ENCODE measurements at regions not wholly inside any gene's neighbourhood (a gene's known extent, or its start where the extent isn't known, plus 50 kb on each side); places are given as distances from the start of the nearest gene placed in this dataset.
"Not testable (repeated sequence)": the region's sequence is repeated elsewhere in the genome, so short reads cannot be mapped to it uniquely, and the experiment has no call there.

GRCh38 chr2:16067037-16067406 lies 126.7 kb downstream of the MYCN start:
- TF ChIP-seq, protein P1, sequence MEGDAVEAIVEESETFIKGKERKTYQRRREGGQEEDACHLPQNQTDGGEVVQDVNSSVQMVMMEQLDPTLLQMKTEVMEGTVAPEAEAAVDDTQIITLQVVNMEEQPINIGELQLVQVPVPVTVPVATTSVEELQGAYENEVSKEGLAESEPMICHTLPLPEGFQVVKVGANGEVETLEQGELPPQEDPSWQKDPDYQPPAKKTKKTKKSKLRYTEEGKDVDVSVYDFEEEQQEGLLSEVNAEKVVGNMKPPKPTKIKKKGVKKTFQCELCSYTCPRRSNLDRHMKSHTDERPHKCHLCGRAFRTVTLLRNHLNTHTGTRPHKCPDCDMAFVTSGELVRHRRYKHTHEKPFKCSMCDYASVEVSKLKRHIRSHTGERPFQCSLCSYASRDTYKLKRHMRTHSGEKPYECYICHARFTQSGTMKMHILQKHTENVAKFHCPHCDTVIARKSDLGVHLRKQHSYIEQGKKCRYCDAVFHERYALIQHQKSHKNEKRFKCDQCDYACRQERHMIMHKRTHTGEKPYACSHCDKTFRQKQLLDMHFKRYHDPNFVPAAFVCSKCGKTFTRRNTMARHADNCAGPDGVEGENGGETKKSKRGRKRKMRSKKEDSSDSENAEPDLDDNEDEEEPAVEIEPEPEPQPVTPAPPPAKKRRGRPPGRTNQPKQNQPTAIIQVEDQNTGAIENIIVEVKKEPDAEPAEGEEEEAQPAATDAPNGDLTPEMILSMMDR (IDR thresholded peaks at IDR 0.05; ENCODE audit: low read depth, low read length, missing control alignments), result no peak
- no peaks in the 10 kb centered on the region for H3K27me3 ChIP-seq (replicated peaks)
- no peak overlapping the region for H3K4me3 ChIP-seq (ENCODE audit: low read depth, low read length)
- no peaks in the 10 kb centered on the region for H3K36me3 ChIP-seq (replicated peaks)
- in situ Hi-C loops (cut with HindIII; ENCODE audit: low pct_ligation_motif_present, low sequenced_read_pairs), result no loop called here
- no peak overlapping the region for H3K27ac ChIP-seq
- no peak for DNase-seq

DNA sequence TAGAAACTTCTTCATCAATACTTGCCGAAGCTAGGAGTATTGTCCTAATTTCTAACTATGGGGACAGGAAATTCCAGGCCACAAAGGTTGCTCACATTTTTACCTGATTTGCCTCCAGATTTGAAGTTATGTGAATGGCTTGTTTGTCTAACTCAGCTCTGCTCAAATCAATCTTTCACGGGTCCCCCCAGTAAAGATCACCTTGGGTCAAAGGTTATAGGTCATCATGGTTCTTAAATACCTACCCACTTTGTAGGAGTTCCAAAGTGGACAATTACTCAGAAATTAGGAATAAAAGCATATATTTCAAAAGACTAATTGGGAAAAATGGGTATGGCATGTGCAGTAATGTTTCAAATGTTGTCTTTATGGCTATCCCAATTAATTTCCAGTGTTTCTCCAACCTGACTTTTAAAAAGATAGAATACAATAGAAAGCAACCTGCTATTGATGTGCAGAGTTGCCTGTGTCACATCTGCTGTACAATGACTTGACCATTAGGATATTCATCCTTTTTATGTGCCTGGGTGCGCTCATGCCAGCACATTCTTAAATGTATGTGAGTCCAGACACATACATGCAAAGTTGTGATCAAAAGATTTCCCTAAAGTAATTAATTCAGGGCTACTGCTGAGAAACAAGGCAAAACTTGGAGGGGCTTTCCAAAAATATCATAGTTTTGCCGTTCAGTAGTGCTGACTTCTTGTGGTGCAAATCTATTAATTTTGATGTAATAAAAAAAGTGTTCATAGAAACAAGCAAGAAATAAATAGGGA lies 126.1 kb downstream of the MYCN start:
- Histone ChIP-seq H3K27me3 (replicated peaks) (no peaks in the 10 kb centered on the region), H3K27ac (no peak overlapping the region), H3K36me3 (replicated peaks) (no peaks in the 10 kb centered on the region), H3K4me3 (ENCODE audit: low read depth, low read length) (no peak overlapping the region)
- TF ChIP-seq, protein P1 (IDR thresholded peaks at IDR 0.05; ENCODE audit: low read depth, low read length, missing control alignments), result no peak
- in situ Hi-C loops (cut with HindIII; ENCODE audit: low pct_ligation_motif_present, low sequenced_read_pairs), result no loop called here
- DNase-seq, result no peak

DNA sequence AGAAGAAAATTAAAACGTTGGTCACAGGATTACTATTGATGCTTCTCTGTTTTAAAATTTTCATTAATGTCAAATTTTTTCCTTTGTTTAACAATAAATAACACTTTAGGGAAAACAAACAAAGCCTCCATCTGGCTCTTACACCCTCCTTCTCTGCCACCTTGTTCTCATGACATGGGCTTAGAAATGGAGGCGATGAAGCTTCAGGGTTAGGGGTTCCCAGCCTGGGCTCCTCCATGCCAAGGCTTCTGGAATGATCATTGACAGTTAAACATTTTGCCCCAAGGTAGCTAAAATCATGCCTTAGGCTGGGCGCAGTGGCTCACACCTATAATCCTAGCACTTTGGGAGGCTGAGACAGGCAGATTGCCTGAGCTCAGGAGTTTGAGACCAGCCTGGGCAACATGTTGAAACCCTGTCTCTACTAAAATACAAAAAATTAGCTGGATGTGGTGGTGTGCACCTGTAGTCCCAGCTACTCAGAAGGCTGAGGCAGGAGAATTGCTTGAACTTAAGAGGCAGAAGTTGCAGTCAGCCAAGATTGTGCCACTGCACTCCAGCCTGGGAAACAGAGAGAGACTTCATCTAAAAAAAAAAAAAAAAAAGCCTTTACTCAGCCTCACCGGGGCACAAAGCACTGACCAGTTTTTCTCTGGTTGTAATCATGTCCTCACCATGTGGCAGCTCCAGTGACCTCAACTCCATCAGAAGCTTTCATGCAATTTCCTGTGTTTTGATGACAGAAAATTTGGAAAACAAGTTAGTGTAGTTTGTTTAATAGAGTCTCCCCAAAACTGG lies 125.1 kb downstream of the MYCN start:
- H3K4me3 ChIP-seq (ENCODE audit: low read depth, low read length); H3K27ac ChIP-seq; in situ Hi-C loops (cut with HindIII; ENCODE audit: low pct_ligation_motif_present, low sequenced_read_pairs); H3K36me3 ChIP-seq (replicated peaks); DNase-seq; H3K27me3 ChIP-seq (replicated peaks): not testable (repeated sequence)

DNA sequence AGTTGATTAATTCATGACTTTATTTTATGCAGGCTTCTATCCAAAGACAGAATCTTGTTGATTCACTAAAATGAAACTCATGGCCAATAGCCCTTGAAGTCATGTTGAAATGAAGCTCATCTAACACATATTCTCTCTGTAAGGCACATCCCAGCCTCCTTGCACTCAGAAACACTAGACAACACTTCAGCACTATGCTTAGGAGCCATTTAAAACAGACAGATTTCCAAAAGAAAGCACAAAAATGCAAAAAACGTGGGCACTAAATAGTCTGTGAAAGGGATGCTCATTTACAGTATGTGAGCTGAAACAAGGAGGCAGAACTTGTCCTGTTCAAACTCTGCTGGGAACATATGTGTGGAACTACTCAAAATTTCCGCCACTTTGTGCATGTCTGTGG lies 124.4 kb downstream of the MYCN start:
- in situ Hi-C loops (cut with HindIII; ENCODE audit: low pct_ligation_motif_present, low sequenced_read_pairs), result no loop called here
- no peaks in the 10 kb centered on the region for H3K36me3 ChIP-seq (replicated peaks)
- TF ChIP-seq, protein P1 (IDR thresholded peaks at IDR 0.05; ENCODE audit: low read depth, low read length, missing control alignments), result no peak
- no peak for DNase-seq
- no peak overlapping the region for H3K27ac ChIP-seq
- H3K4me3 ChIP-seq (ENCODE audit: low read depth, low read length), result no peak overlapping the region
- H3K27me3 ChIP-seq (replicated peaks), result no peaks in the 10 kb centered on the region

GRCh38 chr2:16063955-16064633 lies 123.7 kb downstream of the MYCN start:
- no peak for DNase-seq
- in situ Hi-C loops (cut with HindIII; ENCODE audit: low pct_ligation_motif_present, low sequenced_read_pairs), result no loop called here
- Histone ChIP-seq H3K27ac (no peak overlapping the region), H3K36me3 (replicated peaks) (no peaks in the 10 kb centered on the region), H3K27me3 (replicated peaks) (no peaks in the 10 kb centered on the region), H3K4me3 (ENCODE audit: low read depth, low read length) (no peak overlapping the region)
- TF ChIP-seq, protein P1 (IDR thresholded peaks at IDR 0.05; ENCODE audit: low read depth, low read length, missing control alignments), result no peak

DNA sequence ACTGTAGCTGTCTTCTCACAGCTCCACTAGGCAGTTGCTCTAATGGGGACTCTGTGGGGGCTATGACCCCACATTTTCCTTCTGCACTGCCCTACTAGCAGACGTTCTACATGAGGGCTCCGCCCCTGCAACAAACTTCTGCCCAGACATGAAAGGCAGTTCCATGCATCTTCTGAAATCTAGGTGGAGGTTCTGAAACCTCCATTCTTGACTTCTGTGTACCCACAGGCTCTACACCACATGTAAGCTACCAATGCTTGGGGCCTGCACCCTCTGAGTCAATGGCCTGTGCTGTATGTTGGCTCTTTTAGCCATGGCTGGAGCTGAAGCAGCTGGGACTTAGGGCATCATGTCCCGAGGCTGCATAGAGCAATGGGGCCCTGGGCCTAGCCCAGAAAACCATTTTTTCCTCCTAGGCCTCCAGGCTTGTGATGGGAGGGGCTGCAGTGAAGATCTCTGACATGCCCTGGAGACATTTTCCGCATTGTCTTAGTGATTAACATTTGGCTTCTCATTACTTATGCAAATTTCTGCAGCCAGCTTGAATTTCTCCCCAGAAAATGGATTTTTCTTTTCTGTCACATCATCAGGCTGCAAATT lies 123.0 kb downstream of the MYCN start:
- in situ Hi-C loops (cut with HindIII; ENCODE audit: low pct_ligation_motif_present, low sequenced_read_pairs), result no loop called here
- H3K27me3 ChIP-seq (replicated peaks), result no peaks in the 10 kb centered on the region
- no peak overlapping the region for H3K27ac ChIP-seq
- no peak for DNase-seq
- H3K4me3 ChIP-seq (ENCODE audit: low read depth, low read length), result no peak overlapping the region
- H3K36me3 ChIP-seq (replicated peaks), result no peaks in the 10 kb centered on the region
- TF ChIP-seq, protein P1 (IDR thresholded peaks at IDR 0.05; ENCODE audit: low read depth, low read length, missing control alignments), result no peak

Measured in brain microvascular endothelial cell (primary cell).